ENCODE measurements at regions not wholly inside any gene's neighbourhood (a gene's known extent, or its start where the extent isn't known, plus 50 kb on each side); places are given as distances from the start of the nearest gene placed in this dataset.
"Not testable (repeated sequence)": the region's sequence is repeated elsewhere in the genome, so short reads cannot be mapped to it uniquely, and the experiment has no call there.

DNA sequence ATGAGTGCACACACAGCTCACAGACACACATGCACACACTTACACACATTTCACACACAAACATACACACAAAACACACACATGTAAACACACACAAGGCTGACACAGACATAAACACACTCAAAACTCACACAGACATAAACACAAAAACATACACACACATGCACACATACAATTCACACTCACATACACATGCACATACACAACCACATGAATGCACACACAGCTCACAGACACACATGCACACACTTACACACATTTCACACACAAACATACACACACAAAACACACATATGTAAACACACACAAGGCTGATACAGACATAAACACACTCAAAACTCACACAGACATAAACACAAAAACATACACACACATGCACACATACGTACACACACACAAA is 455.0 kb downstream of the SOX11 start:
- TF ChIP-seq, protein P1, sequence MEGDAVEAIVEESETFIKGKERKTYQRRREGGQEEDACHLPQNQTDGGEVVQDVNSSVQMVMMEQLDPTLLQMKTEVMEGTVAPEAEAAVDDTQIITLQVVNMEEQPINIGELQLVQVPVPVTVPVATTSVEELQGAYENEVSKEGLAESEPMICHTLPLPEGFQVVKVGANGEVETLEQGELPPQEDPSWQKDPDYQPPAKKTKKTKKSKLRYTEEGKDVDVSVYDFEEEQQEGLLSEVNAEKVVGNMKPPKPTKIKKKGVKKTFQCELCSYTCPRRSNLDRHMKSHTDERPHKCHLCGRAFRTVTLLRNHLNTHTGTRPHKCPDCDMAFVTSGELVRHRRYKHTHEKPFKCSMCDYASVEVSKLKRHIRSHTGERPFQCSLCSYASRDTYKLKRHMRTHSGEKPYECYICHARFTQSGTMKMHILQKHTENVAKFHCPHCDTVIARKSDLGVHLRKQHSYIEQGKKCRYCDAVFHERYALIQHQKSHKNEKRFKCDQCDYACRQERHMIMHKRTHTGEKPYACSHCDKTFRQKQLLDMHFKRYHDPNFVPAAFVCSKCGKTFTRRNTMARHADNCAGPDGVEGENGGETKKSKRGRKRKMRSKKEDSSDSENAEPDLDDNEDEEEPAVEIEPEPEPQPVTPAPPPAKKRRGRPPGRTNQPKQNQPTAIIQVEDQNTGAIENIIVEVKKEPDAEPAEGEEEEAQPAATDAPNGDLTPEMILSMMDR (IDR thresholded peaks at IDR 0.05 in 2 of 3, conservative IDR thresholded peaks at IDR 0.05 in 1 of 3; ENCODE audit: borderline replicate concordance in 1 of 3, insufficient read depth in 1 of 3, low read depth in 2 of 3, low read length in 2 of 3): not testable (repeated sequence)
- not testable (repeated sequence) for TF ChIP-seq TCF7L2 (IDR thresholded peaks at IDR 0.05; ENCODE audit: borderline replicate concordance, extremely low read depth, insufficient read depth, insufficient read length); SIN3A (IDR thresholded peaks at IDR 0.05; ENCODE audit: low read depth)

Measured in HCT116 (cell line).